Fibroblast of lung (primary cell): ENCODE measurements at regions not wholly inside any gene's neighbourhood (a gene's known extent, or its start where the extent isn't known, plus 50 kb on each side); places are given as distances from the start of the nearest gene placed in this dataset.

ENCODE experiments used
- DNase-seq, 2 donors: peaks; one replicate each; pipeline versions ENCODE4 v3.0.0 to v3.0.0-alpha.2; 2010; ENCODE audit warnings: low read depth in 2 of 2
- H2AFZ ChIP-seq: 2 replicates; pipeline ENCODE4 v1.5.1; 2012; ENCODE audit warnings: low read length, control low read depth, inconsistent platforms
- H3K27ac ChIP-seq: 2 replicates; pipeline ENCODE4 v1.5.1; 2011; ENCODE audit warnings: low read length, control low read depth; ENCODE audit not compliant: insufficient read depth
- H3K27me3 ChIP-seq: 2 replicates; pipeline ENCODE4 v1.5.1; 2011; ENCODE audit warnings: mild to moderate bottlenecking, low read length; ENCODE audit not compliant: control insufficient read depth, insufficient read depth
- H3K36me3 ChIP-seq: 2 replicates; pipeline ENCODE4 v1.5.1; 2011; ENCODE audit warnings: low read length; ENCODE audit not compliant: control insufficient read depth, insufficient read depth
- H3K4me1 ChIP-seq: 2 replicates; pipeline ENCODE4 v1.5.1; 2011; ENCODE audit warnings: low read length; ENCODE audit not compliant: control insufficient read depth, insufficient read depth; ENCODE audit errors: extremely low read depth
- H3K4me2 ChIP-seq: 2 replicates; pipeline ENCODE4 v1.5.1; 2011; ENCODE audit warnings: low read length, control low read depth; ENCODE audit not compliant: insufficient read depth; ENCODE audit errors: extremely low read depth
- H3K4me3 ChIP-seq, 4 experiments: fragments of 200-600 bp in 1 of 4; sonication (generic) in 1 of 4; replicated peaks in 1 of 4; 2 replicates each; pipeline ENCODE4 v1.5.1; 2011 to 2016; ENCODE audit warnings: low read length in 4 of 4, low read depth in 3 of 4, mild to moderate bottlenecking in 3 of 4, control low read depth in 2 of 4, inconsistent platforms in 1 of 4, mixed read lengths in 1 of 4; ENCODE audit not compliant: insufficient read depth in 1 of 4; ENCODE audit errors: control extremely low read depth in 1 of 4
- H3K79me2 ChIP-seq: 2 replicates; pipeline ENCODE4 v1.5.1; 2012; ENCODE audit warnings: mild to moderate bottlenecking, low read length, inconsistent platforms; ENCODE audit not compliant: control insufficient read depth, insufficient read depth
- H3K9ac ChIP-seq: 2 replicates; pipeline ENCODE4 v1.5.1; 2011; ENCODE audit warnings: mild to moderate bottlenecking, low read length, control low read depth; ENCODE audit not compliant: insufficient read depth
- H3K9me3 ChIP-seq: 2 replicates; pipeline ENCODE4 v1.5.1; 2012; ENCODE audit warnings: low read depth, low read length; ENCODE audit not compliant: control insufficient read depth, insufficient read depth
- H4K20me1 ChIP-seq: 2 replicates; pipeline ENCODE4 v1.5.1; 2011; ENCODE audit warnings: low read length; ENCODE audit not compliant: control insufficient read depth, insufficient read depth; ENCODE audit errors: extremely low read depth
- CTCF ChIP-seq, 2 donors: IDR thresholded peaks in 1 of 2; conservative IDR thresholded peaks in 1 of 2; 1 replicate in 1 of 2; 2 replicates in 1 of 2; pipeline ENCODE4 v1.5.1; 2011 to 2012; ENCODE audit warnings: low read length in 2 of 2, control low read depth in 1 of 2, inconsistent platforms in 1 of 2, low read depth in 1 of 2, mild to moderate bottlenecking in 1 of 2
- EZH2 ChIP-seq: IDR thresholded peaks from 2 replicates; pipeline ENCODE4 v1.5.1; 2012; ENCODE audit warnings: low read length, control low read depth, mild to moderate bottlenecking; ENCODE audit errors: missing control alignments

GRCh38 chr6:159101656-159102055 lies 56.9 kb upstream of the TAGAP start:
- TF ChIP-seq EZH2 = no peak
- no peak for TF ChIP-seq CTCF (conservative IDR thresholded peaks at IDR 0.05 in 1 of 2, IDR thresholded peaks at IDR 0.05 in 1 of 2; ENCODE audit: low read depth in 1 of 2, low read length in 2 of 2)
- no peak for DNase-seq
- H3K27me3 ChIP-seq = peaks cover 2% of the 10 kb centered on the region

GRCh38 chr6:159100395-159101182 lies 55.8 kb upstream of the TAGAP start:
- Histone ChIP-seq H3K27ac (no peak overlapping the region), H2AFZ (no peak overlapping the region), H3K36me3 (no peaks in the 10 kb centered on the region), H3K4me1 (no peaks in the 10 kb centered on the region), H3K4me3 (no peak overlapping the region), H3K79me2 (no peaks in the 10 kb centered on the region), H3K4me2 (no peak overlapping the region), H3K9ac (no peak overlapping the region), H3K27me3 (peaks cover 2% of the 10 kb centered on the region), H3K9me3 (no peaks in the 10 kb centered on the region), H4K20me1 (no peaks in the 10 kb centered on the region)
- DNase-seq = no peak
- TF ChIP-seq CTCF (conservative IDR thresholded peaks at IDR 0.05 in 1 of 2, IDR thresholded peaks at IDR 0.05 in 1 of 2; ENCODE audit: low read depth in 1 of 2, low read length in 2 of 2) (no peak), EZH2 (no peak)

More at GRCh38 chr6:159101656-159102055, 56.9 kb upstream of the TAGAP start:
- Histone ChIP-seq H2AFZ (no peak overlapping the region), H3K36me3 (no peaks in the 10 kb centered on the region), H3K79me2 (no peaks in the 10 kb centered on the region), H3K27ac (no peak overlapping the region), H3K9ac (no peak overlapping the region), H3K4me3 (no peak overlapping the region), H3K9me3 (no peaks in the 10 kb centered on the region), H3K4me1 (no peaks in the 10 kb centered on the region), H4K20me1 (no peaks in the 10 kb centered on the region), H3K4me2 (no peak overlapping the region)

- no peak for DNase-seq
Measured at GRCh38 chr6:159099961-159100360, 55.2 kb upstream of the TAGAP start.

More at GRCh38 chr6:159099961-159100360, 55.2 kb upstream of the TAGAP start:
- Histone ChIP-seq H3K4me3 (no peak overlapping the region), H3K9me3 (no peaks in the 10 kb centered on the region), H4K20me1 (no peaks in the 10 kb centered on the region), H3K27me3 (peaks cover 2% of the 10 kb centered on the region), H3K27ac (no peak overlapping the region), H3K9ac (no peak overlapping the region), H3K4me1 (no peaks in the 10 kb centered on the region), H3K79me2 (no peaks in the 10 kb centered on the region), H2AFZ (no peak overlapping the region), H3K4me2 (no peak overlapping the region), H3K36me3 (no peaks in the 10 kb centered on the region)
- TF ChIP-seq CTCF (conservative IDR thresholded peaks at IDR 0.05 in 1 of 2, IDR thresholded peaks at IDR 0.05 in 1 of 2; ENCODE audit: low read depth in 1 of 2, low read length in 2 of 2) = no peak
- no peak for TF ChIP-seq EZH2
